Left ventricle myocardium superior (tissue), 1 donor: ENCODE measurements at regions not wholly inside any gene's neighbourhood (a gene's known extent, or its start where the extent isn't known, plus 50 kb on each side); places are given as distances from the start of the nearest gene placed in this dataset.

Experiments
- ATAC-seq: fragments of 200-7000 bp; cut with Tn5 transposase; one replicate; pipeline ENCODE4 v1.9.1; 2020; ENCODE audit warnings: mild to moderate bottlenecking, moderate library complexity
- DNase-seq: peaks from one replicate; pipeline ENCODE4 v3.0.0-alpha.2; 2020
- intact Hi-C: fragments of 100-400 bp; cut with micrococcal nuclease; formaldehyde crosslinking; loops from one replicate; pipeline ENCODE4 v1.11.0; 2022
- donor health status: DM: no; HTN: yes; CAD: no; lungs with severe emphysema.

- ATAC-seq (no peak), DNase-seq (no peak)
- intact Hi-C loops: no loop called here
Observed at GRCh38 chr17:70606086-70606485, 436.8 kb downstream of the KCNJ2 start.

- no peak for DNase-seq
- intact Hi-C loops: no loop called here
- ATAC-seq: no peak
Observed at GRCh38 chr17:70608193-70608592, 438.9 kb downstream of the KCNJ2 start.

DNA sequence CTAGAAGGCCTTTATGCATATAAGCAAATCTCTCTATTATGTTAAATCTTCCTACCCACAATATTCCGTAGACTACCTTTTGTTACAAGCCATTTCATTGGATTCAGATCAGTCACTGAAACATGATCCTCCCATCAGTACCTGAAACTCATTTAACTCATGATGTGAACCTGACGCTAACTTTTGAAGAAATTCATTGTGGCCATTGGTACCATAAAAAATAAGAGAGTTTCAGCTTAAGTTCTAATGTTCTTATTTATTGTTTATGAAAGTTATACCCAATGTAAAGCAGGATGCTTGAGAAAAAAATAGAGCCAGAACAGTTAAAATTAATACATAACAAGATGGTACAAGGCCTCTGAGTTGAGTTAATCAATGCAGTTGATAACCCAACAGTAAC, 439.6 kb downstream of the KCNJ2 start:
- intact Hi-C loops: no loop called here
- ATAC-seq: no peak

DNA sequence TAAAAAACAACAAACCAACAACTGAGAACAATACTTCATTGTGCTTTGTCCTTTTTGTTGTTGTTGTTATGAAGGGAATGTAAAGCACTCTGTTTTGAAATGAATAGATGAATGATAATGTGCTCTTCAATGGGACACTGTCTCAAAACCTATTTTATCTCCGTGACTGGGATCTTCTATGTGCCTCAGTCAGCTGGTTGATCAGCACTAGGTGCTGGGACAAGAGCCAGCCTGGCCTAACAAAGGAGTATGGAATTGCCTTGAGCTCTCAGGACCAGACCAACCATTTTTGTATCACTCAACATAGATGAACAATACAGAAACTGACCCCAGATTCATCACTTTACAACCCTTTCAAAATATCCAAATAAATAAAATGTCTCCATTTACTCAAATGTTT, 440.2 kb downstream of the KCNJ2 start:
- no peak for ATAC-seq
- no peak for DNase-seq
- intact Hi-C loops: no loop called here

More for the DNA sequence above, 439.6 kb downstream of the KCNJ2 start:
- DNase-seq: no peak

- no peak for DNase-seq
- ATAC-seq: no peak
- intact Hi-C loops: no loop called here
Observed at GRCh38 chr17:70610161-70610560, 440.8 kb downstream of the KCNJ2 start.

DNA sequence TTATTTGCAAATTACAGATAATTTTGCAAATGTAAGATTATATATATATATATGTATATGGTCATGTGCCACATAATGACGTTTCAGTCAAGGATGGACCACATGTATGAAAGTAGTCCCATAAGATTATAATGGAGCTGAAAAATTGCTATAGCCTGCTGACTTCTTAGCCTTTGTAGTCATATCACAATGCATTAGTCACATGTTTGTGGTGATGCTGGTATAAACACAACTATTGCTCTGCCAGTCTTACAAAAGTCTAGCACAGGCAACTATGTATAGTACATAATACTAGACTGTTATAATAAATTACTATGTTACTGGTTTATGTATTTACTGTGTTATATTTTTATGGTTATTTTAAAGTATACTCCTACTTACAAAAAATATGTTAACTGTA, 444.3 kb downstream of the KCNJ2 start:
- DNase-seq (no peak), ATAC-seq (no peak)
- intact Hi-C loops: no loop called here

- ATAC-seq: no peak
- DNase-seq: no peak
Observed at GRCh38 chr17:70615831-70616230, 446.5 kb downstream of the KCNJ2 start.

GRCh38 chr17:70618641-70619040, 449.3 kb downstream of the KCNJ2 start:
- DNase-seq (no peak), ATAC-seq (no peak)
- intact Hi-C loops: no loop called here

More at GRCh38 chr17:70615831-70616230, 446.5 kb downstream of the KCNJ2 start:
- intact Hi-C loops: no loop called here

DNA sequence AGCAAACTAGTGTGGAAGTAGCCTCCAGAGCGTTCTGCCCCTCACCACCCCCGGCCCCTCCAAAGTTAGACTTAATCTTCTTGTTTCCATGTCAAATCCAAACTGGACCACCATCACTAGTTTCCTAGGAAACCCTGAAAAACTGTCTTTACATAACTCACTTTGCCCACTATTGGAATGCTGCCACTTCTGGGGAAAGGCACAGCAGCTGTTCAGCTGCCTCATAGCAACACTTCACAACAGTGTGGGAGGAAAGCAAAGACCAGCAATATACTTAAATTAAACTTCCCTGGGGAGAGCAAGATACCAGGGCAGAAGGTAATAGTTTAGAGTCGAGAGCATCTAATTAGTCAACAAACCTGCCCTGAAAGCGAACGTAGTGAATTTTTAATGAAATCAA, 452.2 kb downstream of the KCNJ2 start:
- intact Hi-C loops: no loop called here
- peak; percentile 76 for ATAC-seq
- no peak for DNase-seq

DNA sequence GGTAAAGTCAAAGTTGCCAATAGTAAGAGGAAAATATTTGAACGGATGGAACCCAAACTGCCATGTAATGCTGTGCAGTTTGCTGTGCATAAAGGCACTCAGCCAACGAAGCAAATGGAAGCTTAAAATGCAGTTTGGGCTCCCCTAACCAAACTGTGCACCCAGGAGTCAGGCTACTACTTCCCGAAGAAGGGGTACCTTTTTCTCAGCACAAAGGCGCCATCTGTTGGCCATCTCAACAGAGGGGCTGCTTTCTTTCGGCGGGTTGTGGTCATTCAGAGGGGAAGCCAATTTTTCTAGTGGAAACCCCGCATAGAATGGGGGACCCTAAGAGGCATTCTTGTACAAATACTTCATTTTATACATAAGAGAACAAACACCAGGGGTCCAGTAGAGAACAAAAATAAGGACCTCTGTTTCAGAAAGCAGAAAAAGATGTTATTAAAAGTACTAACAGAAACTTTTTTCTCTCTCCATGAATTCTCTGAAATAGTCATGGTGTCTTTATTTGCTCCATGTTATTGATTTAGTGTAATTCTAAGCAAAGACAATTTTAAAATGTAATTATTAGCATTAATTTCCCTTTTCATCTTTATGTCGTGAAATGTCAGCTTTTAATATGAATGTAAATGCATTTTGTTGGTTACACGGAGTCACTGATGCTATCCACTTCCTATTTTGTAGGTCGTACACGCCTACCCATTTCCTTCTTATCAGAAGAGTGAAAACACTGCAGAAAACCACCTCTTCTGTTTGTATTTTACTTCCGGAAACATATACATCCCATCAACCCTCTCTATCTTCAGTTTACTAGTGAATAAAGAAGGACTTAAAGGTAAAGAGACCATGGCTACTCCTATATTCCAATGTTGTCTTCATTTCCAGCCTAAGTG, 453.3 kb downstream of the KCNJ2 start:
- ATAC-seq (peak; percentile 88), DNase-seq (peak; percentile 58)
- intact Hi-C loops: no loop called here

DNA sequence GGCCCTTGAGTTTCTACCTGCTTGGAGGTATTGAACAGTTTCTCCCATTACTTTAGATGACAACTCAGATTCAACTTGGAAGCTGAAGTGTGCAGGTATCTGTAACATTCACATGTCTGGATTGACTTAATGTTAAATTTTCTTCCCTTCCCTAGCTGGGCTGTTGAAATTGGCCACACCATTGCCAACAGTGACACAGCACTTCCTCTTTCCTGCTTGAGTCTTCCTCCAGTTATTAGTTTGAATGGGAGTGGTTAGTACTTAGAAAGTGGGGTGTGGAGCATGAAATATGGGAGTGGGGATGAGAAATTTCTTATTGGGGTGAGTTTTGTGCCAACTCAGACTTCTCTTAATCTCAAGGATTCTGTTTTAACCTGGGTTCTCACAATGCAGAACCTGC, 454.9 kb downstream of the KCNJ2 start:
- no peak for ATAC-seq
- intact Hi-C loops: no loop called here

DNA sequence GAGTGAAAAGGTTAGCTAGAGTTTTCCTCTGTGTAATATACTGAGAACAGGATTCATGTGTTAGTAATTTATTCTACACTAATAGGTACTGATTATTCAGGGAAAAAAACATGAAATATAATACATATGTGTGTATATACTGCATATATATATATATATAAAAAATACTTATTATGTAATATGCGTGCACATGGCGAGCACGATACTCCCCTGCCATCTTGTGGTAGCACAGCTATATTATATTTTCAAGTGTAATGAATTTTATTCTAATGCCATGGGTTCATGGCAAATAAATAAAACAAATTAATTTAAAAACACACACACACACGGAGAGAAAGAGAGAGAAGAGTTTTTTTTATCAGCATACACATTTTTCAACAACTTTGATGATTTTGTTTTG, 460.6 kb downstream of the KCNJ2 start:
- no peak for DNase-seq
- no peak for ATAC-seq
- intact Hi-C loops: no loop called here

More for the DNA sequence above, 454.9 kb downstream of the KCNJ2 start:
- DNase-seq: no peak

DNA sequence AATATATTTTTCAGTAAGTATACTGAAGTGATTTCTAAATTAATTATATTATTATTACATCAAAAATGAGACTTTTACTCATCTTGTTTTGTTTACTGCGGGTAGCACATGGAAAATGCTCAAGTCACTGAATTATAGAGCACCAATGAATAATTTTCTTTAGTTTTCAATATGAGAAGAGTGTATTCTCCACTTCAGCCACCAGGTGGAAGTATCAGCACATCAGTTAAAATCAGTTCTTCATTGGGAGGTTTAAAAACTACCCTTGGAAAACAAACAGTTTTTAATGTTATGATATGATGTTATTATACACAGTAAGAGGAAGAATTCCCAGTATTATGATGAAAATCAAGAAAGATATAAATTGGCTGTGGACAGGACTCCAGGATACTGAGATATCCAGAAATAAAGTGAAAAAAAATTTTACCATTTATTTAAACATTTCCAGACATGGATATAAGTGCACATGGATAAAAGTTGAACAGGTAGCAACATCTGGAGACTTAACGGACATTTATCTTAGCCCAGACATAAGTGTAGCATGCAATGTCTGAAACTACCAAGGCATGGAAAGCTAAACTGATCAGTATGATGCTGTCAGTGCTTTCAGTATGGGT, 467.3 kb downstream of the KCNJ2 start:
- intact Hi-C loops: no loop called here
- no peak for DNase-seq
- no peak for ATAC-seq

DNA sequence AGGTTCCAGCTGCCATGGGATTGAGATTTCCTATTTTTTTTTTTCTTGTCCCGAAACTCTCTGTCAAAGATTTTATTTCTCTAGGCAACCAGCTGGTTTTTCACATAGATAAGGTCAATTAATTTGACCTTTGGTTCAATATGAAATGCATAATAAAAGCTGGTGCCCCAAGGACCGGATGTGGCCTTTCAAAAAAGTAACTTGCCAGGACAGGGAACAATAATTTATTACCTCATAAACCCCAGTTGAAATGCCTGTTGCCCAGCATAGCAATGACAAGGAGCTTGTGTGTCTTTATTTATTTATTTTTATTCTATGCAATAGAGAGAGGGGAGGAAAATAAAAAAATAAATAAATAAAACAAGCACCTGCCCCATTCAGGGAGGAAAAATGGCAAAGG, 472.7 kb downstream of the KCNJ2 start:
- no peak for DNase-seq
- intact Hi-C loops: no loop called here
- ATAC-seq: no peak

DNA sequence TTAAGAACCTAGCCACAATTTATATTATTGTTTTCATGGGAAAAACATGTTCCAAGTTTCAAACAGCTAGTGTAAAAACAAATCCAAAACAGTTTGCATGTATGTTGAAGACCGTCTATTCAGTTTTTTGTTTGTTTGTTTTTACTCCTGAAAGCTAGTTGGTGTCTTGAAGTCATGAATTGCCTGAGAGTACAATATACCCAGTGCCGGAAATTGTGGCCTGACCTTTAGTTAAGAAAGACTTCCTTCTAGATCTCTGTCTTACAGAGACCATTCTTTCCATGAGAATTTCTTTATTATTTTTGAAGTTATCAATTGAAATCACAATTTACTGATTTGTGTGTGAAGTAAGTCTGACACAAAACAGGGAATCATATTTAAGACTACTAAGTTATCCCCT, 474.8 kb downstream of the KCNJ2 start:
- no peak for ATAC-seq

DNA sequence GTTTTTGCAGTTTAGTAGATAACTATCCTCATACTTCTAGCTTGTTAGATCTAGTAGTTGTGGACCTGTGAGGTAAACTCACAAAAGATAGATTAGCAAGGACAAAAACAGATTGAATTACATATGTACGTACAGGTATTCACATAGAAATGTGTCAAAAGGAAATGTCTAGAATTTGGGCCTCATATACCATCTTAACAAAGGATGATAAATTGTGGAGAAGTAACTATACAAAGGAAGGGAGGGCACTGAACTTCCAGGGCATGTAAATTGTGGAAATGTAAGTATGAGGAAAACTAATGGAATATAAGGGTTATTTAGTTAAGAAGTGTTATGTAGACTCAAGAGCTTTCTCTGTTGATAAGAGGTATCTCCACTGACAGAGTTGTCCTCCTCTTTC, 477.3 kb downstream of the KCNJ2 start:
- ATAC-seq (no peak), DNase-seq (no peak)
- intact Hi-C loops: no loop called here

More for the DNA sequence above, 474.8 kb downstream of the KCNJ2 start:
- DNase-seq: no peak
- intact Hi-C loops: no loop called here

- DNase-seq (no peak), ATAC-seq (no peak)
- intact Hi-C loops: no loop called here
Observed at GRCh38 chr17:70648166-70648565, 478.8 kb downstream of the KCNJ2 start.

DNA sequence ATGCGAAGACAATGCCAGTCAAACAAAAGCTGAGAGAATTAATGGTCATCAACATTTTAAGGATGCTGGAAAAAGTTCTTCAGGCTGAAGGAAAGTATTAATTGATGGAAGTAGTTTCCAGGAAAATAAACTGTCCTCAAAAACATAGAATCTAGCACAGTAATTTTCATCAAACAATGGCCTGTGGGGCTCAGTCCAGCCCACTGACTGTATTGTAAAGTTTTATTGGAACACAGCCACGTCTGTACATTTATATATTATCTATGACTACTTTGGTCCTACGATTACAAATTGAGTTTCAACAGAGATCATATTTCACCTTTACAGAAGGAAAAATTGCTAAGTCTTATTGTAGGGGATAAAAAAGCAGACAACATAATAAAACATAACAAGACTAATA, 484.5 kb downstream of the KCNJ2 start:
- intact Hi-C loops: no loop called here
- ATAC-seq: no peak
- DNase-seq: no peak

GRCh38 chr17:70654706-70655105, 485.4 kb downstream of the KCNJ2 start:
- intact Hi-C loops: no loop called here
- no peak for ATAC-seq
- no peak for DNase-seq

DNA sequence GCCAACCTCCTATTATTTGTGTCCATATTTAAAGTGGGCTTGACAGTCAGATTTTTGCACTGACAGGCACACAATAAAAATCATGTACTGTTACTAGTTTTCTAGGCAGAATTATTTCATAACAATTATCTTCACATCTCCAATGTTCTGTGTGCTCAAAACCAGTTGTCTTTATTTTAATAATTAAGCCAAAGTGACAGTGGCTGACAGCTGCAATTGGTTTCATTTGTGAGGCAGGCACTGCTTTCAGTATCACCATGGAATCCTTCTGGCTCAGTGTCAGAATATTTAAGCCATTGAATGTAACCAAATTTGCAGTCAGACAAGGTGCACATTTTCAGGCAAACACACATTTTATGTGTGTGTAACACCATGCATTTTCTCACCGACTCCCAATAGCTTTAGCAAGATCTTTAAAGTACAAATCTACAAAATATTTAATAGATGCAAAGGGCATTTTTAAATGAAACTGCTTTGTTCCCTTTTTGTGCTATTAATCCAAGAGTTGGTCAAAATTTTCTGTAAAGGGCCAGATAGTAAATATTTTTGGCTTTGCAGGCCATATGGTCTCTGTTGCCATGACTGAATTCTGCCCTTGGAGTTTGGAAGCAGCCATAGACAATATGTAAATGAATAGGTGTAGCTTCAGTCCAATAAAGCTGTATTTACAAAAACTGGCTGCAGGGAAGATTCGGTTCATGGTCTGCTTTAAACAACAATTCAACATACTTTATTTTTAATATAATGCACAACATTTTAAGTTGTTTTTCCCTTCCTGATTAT, 486.0 kb downstream of the KCNJ2 start:
- no peak for ATAC-seq
- intact Hi-C loops: no loop called here
- DNase-seq: no peak
